GM06990 (cell line): ENCODE measurements at regions not wholly inside any gene's neighbourhood (a gene's known extent, or its start where the extent isn't known, plus 50 kb on each side); places are given as distances from the start of the nearest gene placed in this dataset.
"Not testable (repeated sequence)": the region's sequence is repeated elsewhere in the genome, so short reads cannot be mapped to it uniquely, and the experiment has no call there.

Source experiments
- DNase-seq: peaks from one replicate; pipeline ENCODE4 v3.0.0-alpha.2; 2011; ENCODE audit not compliant: insufficient read length; ENCODE audit errors: extremely low read depth
- H3K27me3 ChIP-seq: replicated peaks from 2 replicates; pipeline ENCODE4 v1.6.0; 2011; ENCODE audit warnings: low read length; ENCODE audit not compliant: control insufficient read depth, insufficient read depth
- H3K36me3 ChIP-seq: 2 replicates; pipeline ENCODE4 v1.5.1; 2011; ENCODE audit warnings: low read length; ENCODE audit not compliant: control insufficient read depth, insufficient read depth
- H3K4me3 ChIP-seq: replicated peaks from 2 replicates; pipeline ENCODE4 v1.5.1; 2011; ENCODE audit warnings: low read depth, mild to moderate bottlenecking, control low read depth, low read length
- TF ChIP-seq, protein P1 (sequence below): IDR thresholded peaks from 2 replicates; pipeline ENCODE4 v1.5.1; 2011; ENCODE audit warnings: low read length, control low read depth, mild to moderate bottlenecking, inconsistent platforms; ENCODE audit not compliant: insufficient read depth, poor library complexity, severe bottlenecking

DNA sequence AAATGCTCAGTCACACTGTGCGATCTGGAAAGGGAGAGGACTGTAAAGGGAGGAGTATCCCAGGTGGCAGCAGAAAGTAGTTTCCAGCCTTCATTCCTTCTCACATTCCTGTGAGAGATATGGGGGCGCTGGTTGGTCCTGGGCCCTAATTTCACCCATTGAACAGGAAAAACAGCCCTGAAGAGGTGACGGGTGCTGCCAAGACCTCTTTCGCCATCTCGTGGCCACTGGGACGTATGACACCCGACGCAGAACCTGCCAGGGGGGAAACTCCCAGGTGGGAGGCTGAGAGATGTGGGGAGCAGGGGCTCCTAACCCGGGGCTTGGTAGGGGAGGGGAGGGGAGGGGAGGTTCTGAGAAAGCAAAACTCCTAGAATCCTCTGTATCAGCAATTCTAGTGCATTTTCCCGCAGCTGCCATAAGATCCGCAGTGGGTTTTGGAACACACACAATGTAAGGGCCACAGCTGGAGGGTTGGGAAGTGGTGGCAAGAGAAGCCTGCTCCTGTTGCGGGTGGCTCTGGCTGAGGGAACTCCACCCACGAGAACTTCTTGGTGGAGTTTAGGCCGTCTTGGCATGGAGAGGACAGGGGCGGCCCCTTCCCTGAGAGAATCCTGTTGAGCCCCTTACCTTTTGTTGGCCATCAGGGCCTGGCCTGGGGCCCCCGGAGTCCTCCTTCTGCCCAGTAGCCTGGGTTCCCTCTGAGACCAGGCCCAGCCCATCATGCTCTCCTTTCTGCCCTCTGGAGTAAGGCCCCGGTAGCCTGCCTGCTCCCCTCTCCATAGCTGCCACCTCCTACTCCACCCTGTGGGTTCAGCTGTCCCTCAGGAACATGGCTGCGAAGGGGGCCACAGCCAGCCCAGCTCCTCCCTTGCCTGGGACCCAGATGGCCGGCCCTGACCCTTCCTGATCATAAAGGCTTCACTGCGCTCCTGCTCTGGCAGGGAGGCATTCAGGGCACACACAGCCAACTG lies 134.1 kb downstream of the OR13H1 start:
- H3K4me3 ChIP-seq, result no peak overlapping the region
- DNase-seq, result peak; percentile 6
- H3K36me3 ChIP-seq, result no peaks in the 10 kb centered on the region
- TF ChIP-seq, protein P1, sequence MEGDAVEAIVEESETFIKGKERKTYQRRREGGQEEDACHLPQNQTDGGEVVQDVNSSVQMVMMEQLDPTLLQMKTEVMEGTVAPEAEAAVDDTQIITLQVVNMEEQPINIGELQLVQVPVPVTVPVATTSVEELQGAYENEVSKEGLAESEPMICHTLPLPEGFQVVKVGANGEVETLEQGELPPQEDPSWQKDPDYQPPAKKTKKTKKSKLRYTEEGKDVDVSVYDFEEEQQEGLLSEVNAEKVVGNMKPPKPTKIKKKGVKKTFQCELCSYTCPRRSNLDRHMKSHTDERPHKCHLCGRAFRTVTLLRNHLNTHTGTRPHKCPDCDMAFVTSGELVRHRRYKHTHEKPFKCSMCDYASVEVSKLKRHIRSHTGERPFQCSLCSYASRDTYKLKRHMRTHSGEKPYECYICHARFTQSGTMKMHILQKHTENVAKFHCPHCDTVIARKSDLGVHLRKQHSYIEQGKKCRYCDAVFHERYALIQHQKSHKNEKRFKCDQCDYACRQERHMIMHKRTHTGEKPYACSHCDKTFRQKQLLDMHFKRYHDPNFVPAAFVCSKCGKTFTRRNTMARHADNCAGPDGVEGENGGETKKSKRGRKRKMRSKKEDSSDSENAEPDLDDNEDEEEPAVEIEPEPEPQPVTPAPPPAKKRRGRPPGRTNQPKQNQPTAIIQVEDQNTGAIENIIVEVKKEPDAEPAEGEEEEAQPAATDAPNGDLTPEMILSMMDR, result peak; percentile 91
- H3K27me3 ChIP-seq, result no peaks in the 10 kb centered on the region

- not testable (repeated sequence) for H3K4me3 ChIP-seq, H3K27me3 ChIP-seq, DNase-seq, H3K36me3 ChIP-seq
Observed at GRCh38 chrX:131682735-131683134, 138.9 kb downstream of the OR13H1 start.

DNA sequence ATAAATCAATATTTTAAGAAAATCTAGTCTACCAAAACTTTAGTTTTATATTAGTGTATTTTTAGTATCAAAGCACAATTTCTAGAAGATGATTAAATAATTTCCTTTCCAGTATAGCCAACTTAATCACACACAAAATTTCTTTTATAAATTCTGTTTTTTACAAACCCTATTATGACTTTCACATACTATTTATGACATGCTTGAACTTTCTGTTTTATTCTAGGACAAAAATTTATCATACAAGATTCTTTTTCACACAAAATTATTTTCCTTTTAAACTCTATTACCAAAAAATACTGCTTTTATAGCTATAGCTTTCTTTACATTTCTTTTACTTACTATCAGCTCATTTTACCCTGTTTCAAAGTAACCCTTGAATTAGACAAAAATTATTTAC lies 149.5 kb downstream of the OR13H1 start:
- no peaks in the 10 kb centered on the region for H3K27me3 ChIP-seq
- no peak for DNase-seq
- no peak overlapping the region for H3K4me3 ChIP-seq
- no peaks in the 10 kb centered on the region for H3K36me3 ChIP-seq
- TF ChIP-seq, protein P1, result no peak

- not testable (repeated sequence) for H3K27me3 ChIP-seq, DNase-seq, H3K36me3 ChIP-seq, H3K4me3 ChIP-seq
Observed at GRCh38 chrX:131696989-131697388, 153.1 kb downstream of the OR13H1 start.

- no peak overlapping the region; the same call in 1 of the 2 replicates for H3K4me3 ChIP-seq
- DNase-seq, result no peak
- TF ChIP-seq, protein P1, result no peak
- no peaks in the 10 kb centered on the region for H3K27me3 ChIP-seq
- H3K36me3 ChIP-seq, result no peaks in the 10 kb centered on the region
Observed at GRCh38 chrX:131703646-131704045, 159.8 kb downstream of the OR13H1 start.

GRCh38 chrX:131704136-131704695 lies 160.3 kb downstream of the OR13H1 start:
- TF ChIP-seq, protein P1, result peak; percentile 28
- DNase-seq, result peak; percentile 65
- Histone ChIP-seq H3K4me3 (peak overlapping the region; percentile 64), H3K27me3 (no peaks in the 10 kb centered on the region), H3K36me3 (no peaks in the 10 kb centered on the region)
